ENCODE measurements at regions not wholly inside any gene's neighbourhood (a gene's known extent, or its start where the extent isn't known, plus 50 kb on each side); places are given as distances from the start of the nearest gene placed in this dataset.

GRCh38 chr17:14856176-14856575, 408.9 kb downstream of the PMP22 start:
- TF ChIP-seq CTCF (IDR thresholded peaks at IDR 0.05; ENCODE audit: low read length), result no peak
- TF ChIP-seq EZH2phosphoT487 (IDR thresholded peaks at IDR 0.05; ENCODE audit: low read length), result no peak
